DOHH2 (cell line): ENCODE measurements at regions not wholly inside any gene's neighbourhood (a gene's known extent, or its start where the extent isn't known, plus 50 kb on each side); places are given as distances from the start of the nearest gene placed in this dataset.

Experiments used
- CTCF ChIP-seq: fragments of 200-600 bp; sonication (generic); IDR thresholded peaks from one replicate; pipeline ENCODE4 v1.5.1; 2014; ENCODE audit warnings: antibody characterized with exemption, mild to moderate bottlenecking, low read depth, low read length; ENCODE audit not compliant: poor library complexity, severe bottlenecking
- EZH2phosphoT487 ChIP-seq: fragments of 200-600 bp; sonication (generic); IDR thresholded peaks from 2 replicates; pipeline ENCODE4 v1.6.1; 2017; ENCODE audit warnings: borderline replicate concordance, mild to moderate bottlenecking, antibody characterized with exemption, low read length, moderate library complexity, mixed read lengths

DNA sequence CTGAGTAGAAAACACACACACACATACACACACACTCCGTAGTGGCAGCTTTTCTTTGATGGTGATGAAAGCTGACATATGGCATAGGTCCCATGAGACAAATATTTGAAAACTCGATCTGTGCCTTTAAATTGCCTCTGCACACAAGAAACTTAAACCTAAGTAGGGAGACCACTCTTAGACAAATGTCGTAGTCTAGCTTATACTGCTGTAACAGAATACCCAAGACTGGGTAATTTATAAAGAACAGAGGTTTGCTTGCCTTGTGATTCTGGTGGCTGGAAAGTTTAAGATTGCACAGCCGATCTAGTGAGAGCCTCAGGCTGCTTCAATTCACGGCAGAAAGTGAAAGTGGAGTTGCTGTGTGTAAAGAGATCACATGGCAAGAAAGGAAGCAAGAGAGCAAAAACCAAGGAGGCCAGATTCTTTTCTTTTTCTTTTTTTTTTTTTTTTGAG lies 489.4 kb upstream of the SORCS1 start:
- TF ChIP-seq CTCF (no peak), EZH2phosphoT487 (no peak)
